HG02678 (cell line): ENCODE measurements at regions not wholly inside any gene's neighbourhood (a gene's known extent, or its start where the extent isn't known, plus 50 kb on each side); places are given as distances from the start of the nearest gene placed in this dataset.

Source experiments
- ATAC-seq: cut with Tn5 transposase; IDR thresholded peaks from one replicate; pipeline ENCODE4 v1.9.1; 2021; ENCODE audit warnings: mild to moderate bottlenecking, moderate library complexity; ENCODE audit not compliant: unreplicated experiment

DNA sequence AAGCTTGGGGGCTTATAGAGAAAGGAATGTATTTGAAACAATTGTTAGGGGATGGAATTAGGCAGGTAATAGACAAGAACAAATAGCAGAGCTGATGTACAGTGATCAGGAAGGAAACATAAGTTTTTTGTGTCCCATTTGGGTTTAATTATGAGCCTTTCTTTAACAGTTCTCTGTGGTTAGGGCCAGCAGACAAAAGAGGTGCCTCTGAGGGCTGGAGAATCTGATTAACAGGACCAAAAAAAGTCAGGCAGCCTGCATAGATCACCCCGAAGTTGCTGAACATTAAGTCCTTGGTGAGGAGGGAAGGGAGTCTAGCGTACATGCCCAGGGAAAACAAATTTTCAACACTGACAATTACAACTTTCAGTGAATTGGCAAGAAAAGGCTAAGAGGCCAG lies 88.6 kb upstream of the SPRED1 start:
- ATAC-seq, result no peak

- ATAC-seq, result no peak
Measured at GRCh38 chr15:38164507-38164906, 88.1 kb upstream of the SPRED1 start.

GRCh38 chr15:38168467-38169070 lies 84.1 kb upstream of the SPRED1 start:
- ATAC-seq, result no peak

DNA sequence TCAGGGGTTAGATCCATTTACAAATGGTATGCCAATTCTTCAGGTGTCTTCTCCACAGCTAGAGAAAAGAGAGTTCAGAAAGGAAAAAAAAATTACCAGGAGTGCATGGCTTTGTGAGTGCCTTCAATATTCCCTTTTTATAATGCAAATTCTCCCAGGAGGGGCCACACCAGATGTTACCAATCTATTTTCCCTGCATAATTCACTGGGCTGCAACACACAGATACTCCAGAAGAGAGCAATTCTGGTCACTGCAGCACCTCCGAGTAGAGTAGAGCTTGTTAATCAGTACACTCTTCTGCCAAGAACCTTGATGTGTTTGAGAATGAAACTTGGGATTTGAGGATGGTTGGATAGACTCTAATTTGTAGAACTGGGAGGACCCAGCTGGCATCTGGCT lies 80.7 kb upstream of the SPRED1 start:
- no peak for ATAC-seq

- ATAC-seq, result no peak
Measured at GRCh38 chr15:38174691-38175090, 77.9 kb upstream of the SPRED1 start.

DNA sequence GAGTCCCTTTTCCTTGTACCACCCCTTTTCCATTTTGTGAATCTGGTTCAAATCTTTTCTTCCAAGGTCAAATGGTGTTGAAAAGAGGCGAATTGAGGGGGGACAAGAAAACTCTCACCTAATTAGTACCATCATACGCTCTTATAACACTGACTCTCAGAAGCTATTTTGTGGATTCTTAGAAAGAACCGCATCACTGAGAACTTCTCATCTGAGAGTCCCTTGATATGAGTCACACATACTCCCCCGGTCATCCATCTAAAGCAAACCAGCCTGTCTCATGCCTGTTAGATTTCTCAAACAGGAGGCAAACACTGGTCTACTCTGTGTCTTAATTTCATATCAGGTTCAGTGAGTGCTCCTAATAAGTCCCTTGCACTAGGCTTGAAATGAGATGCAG lies 76.5 kb upstream of the SPRED1 start:
- ATAC-seq, result peak; percentile 79

DNA sequence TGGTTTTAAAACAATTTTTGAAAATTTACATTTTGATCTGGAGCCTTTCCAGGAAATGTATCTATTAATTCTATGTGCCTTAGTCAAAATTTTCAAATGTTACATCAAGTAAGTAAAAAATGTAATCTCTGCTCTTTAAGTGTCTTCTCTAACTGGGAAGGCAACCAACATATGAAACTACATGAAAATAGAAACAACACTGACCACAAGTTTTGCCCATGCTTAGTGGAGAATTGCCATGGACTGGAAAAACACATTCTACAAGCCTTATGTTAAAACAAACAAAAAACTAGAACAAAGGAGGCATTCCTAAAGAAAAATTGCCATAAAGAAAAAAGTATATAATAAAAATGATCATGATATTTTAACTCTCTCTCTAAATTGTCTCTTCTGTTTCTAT lies 75.9 kb upstream of the SPRED1 start:
- no peak for ATAC-seq

DNA sequence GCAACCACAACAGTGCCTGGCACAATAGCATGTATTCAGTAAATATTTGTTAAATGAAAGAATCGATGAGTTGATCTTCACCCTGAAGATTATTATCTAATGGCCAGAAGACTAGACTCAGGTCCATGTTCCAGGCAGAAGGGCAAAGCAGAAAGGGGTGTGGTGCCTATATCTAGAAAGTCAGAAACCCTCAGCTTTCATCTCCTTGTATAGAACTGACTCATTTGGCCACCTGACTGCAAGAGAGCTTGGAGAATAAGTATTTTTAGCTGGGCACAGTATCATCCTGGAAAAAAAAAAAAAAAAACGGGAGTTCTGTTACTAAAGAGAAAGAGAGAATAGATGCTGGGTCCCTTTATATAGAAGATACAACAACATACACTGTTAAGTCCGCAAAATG lies 69.7 kb upstream of the SPRED1 start:
- no peak for ATAC-seq

- ATAC-seq, result no peak
Measured at GRCh38 chr15:38186507-38186906, 66.1 kb upstream of the SPRED1 start.

DNA sequence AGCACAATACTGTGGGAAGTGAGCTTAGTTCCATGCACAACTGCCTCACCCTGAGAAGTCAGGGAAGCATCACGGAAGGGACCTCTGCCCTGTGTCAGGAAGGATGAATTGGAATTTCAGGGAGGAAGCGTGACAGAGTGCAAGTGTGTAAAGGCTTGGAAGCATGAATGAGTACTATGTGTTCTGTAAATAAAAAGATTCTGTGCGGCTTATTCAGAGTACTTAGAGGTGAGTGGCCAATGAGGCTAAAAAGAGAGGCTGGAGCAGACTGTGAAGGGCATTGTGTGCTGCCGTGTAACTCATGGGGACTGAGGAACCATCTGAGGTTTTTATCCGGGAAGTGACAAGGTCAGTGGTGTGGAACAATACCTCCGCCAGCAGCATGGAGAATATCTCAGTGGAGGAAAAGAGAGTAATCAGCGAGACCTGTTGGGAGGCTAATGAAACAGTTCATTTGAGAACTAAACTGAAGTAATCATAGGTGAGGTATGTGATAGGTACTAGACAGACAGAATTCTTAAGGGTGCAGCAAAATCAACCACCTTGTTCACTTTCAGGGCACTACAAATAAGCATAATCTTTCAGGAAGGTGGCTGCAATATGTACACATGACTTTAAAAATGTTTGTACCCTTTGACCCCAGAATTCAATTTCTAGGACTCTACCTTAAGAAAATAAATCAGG lies 64.9 kb upstream of the SPRED1 start:
- ATAC-seq, result no peak

DNA sequence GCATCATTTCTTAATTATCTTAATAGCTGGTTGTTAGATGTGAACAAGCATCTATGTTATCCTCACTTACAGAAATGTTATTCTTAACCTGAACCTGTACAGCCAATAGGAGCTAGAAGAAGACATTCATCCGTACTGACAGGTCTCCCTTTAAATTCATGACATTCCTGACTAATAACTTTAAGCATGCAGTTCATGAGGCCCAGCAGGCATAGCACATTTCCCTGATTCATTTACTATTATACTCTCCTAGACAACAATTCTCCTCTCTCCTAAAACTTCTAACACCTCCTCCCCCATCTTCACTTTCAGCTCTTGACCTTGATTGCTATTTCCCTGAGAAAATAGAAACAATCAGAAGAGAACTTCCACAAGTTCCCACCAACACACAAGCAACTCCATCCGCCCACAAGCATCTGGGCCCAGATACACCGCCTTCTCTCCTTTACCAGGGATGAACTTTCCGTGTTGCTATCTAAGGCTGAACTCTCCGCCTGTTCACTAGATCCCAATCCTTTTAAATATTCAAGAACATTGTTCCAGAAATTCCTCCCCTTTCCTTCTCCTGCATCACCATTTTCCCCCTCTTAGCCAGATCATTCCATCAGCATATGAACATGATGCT lies 62.9 kb upstream of the SPRED1 start:
- no peak for ATAC-seq

- no peak for ATAC-seq
Measured at GRCh38 chr15:38190501-38190900, 62.1 kb upstream of the SPRED1 start.

GRCh38 chr15:38192496-38192895 lies 60.1 kb upstream of the SPRED1 start:
- ATAC-seq, result no peak

DNA sequence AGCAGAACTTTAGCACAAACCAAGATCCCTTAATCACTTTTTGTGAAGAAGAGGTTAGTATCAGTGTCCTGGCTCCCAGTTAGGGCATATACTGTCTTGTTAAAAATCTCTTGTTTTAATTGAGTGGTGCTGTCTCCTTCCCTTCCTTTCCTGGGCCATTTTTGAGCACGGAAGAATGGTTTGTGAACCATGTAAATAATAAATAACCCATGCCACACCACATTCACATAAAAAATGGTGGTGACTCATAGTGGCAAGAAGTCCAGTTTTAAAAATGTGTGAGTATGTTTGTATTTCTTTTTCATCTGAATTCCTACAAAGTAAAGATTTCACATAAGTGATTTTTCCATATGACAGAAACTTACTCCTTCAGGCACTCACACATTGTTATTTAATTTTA lies 59.1 kb upstream of the SPRED1 start:
- ATAC-seq, result no peak

DNA sequence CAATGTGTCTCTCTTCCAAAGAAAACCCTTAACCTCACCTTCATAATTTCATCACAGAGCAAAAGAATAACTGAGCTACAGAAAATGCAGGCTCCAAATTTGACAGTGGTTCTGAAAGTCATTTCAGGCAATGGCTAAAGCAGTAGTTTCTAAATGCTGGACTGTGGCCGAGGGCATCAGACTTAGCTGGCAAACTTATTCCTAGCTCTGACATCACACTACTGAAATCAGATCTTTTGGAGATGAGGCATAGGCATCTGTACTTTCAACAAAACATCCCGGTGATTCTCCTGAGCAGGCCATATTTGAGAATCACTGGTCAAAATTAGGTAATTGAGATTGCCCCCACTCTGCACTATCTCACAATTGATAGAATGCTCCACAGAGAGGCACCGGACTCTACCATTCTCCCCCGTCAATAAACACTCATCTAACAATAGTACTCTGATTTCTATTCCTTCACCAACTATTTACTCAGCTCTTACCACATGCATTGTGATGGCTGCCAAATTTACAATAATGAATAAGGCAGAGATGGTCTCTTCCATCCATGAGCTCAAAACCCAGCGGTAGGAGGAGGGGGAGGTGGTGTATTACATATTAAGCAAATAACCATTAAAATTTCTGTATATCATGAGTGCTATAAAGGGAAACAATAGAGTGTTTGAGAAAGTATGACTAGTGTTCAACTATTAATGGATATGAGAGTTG lies 57.3 kb upstream of the SPRED1 start:
- ATAC-seq, result no peak

DNA sequence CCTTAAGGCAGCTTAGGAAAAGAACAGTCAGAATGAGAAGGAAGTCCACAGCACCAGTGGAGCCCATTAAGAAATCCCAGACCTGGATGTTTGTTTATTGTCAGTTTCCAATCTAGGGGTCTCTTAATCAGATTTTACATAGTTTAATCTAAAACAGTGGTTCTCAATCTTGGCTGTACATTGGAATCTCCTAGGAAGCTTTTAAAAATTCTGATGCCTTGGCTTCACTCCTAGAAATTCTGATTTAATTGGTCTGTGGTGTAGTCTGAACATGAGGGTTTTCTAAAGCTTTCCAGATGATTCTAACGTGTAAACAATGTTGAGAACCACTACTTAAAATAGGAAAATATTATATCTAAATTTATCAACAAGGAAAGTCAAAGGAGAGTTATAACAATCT lies 56.6 kb upstream of the SPRED1 start:
- ATAC-seq, result no peak

DNA sequence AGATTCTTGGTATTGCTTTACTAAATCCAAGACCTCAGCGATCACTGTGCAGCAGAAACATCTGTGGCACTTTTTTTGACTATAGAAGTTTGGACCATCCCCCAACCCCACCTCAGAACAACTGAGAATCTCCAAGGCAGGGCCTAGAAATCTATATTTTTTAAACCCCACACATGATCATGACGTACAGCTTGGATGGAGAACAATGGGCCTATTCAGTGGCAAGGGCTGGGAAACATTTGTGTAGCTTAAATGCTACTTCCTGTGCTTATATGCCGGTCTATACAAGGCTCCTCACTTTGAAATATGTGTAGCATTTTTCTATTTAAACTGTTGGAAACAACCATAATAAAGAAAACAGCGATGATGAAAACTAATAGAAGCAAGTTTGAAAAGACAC lies 55.1 kb upstream of the SPRED1 start:
- ATAC-seq, result no peak

DNA sequence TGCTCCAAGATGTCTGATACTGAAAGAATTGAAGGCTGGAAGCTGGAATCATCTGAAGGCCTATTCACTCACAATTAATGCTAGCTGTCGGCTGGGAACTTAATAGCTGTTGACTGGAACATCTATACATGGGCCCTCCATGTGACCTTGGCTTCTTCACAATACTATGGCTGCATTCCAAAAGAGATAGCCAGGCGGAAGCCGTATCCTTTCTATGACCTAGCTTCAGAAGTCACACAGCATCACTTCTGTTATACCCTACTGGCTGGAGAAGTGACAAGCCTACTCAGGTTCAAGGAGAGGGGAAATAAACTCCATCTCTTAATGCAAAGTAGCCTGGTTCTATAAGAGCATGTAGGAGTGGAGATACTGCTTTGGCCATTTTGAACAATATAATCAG lies 50.9 kb upstream of the SPRED1 start:
- no peak for ATAC-seq

- ATAC-seq, result no peak
Measured at GRCh38 chr15:38202361-38202760, 50.3 kb upstream of the SPRED1 start.
